ENCODE measurements at regions not wholly inside any gene's neighbourhood (a gene's known extent, or its start where the extent isn't known, plus 50 kb on each side); places are given as distances from the start of the nearest gene placed in this dataset.

DNA sequence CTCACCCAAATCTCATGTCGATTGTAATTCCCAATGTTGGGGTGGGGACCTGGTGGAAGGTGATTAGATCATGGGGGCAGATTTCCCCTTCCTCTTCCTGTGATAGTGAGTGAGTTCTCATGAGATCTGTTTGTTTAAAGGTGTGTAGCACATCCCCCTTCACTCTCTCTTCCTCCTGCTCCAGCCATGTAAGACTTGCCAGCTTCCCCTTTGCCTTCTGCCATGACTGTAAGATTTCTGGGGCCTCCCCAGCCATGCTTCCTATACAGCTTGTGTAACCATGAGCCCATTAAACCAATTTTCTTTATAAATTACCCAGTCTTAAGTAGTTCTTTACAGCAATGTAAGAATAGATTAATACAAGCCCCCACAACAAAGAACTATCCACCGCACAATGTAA, 109.9 kb upstream of the JAZF1 start:
- DNase-seq (no peak), ATAC-seq (no peak)
- intact Hi-C loops (cut with micrococcal nuclease), result loop anchor here (10.0 kb wide), 1 partner anchor 564 kb away; no protein-coding TSS in a partner anchor

- intact Hi-C loops (cut with micrococcal nuclease), result loop anchor here (10.0 kb wide), 1 partner anchor 563 kb away; no protein-coding TSS in a partner anchor
- ATAC-seq (no peak), DNase-seq (no peak)
These were observed 111.0 kb upstream of the JAZF1 start for GRCh38 chr7:28291559-28291958.

- DNase-seq (no peak), ATAC-seq (no peak)
- intact Hi-C loops (cut with micrococcal nuclease), result loop anchor here (10.0 kb wide), 1 partner anchor 562 kb away; no protein-coding TSS in a partner anchor
These were observed 112.4 kb upstream of the JAZF1 start for GRCh38 chr7:28292834-28293526.

DNA sequence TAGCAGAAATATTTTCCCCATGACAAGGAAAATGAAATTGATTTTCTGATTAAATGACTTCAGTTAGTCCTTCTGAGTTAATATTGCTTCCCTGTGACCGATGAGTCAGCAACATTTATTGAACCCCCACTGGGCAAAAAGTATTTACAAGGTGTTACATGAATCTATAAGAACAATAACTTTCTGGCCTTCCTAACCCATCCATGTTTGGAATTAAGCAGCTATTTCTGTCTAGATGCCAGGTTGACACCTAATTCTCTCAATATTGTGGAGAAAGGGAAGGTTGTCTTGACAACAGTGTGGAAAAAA, 112.9 kb upstream of the JAZF1 start:
- ATAC-seq (no peak), DNase-seq (no peak)
- intact Hi-C loops (cut with micrococcal nuclease), result loop anchor here (10.0 kb wide), 1 partner anchor 561 kb away; no protein-coding TSS in a partner anchor

- ATAC-seq (peak; percentile 44), DNase-seq (peak; percentile 38)
- intact Hi-C loops (cut with micrococcal nuclease), result loop anchor here (10.0 kb wide), 1 partner anchor 558 kb away; no protein-coding TSS in a partner anchor
These were observed 115.5 kb upstream of the CREB5 start for GRCh38 chr7:28296571-28297483.

DNA sequence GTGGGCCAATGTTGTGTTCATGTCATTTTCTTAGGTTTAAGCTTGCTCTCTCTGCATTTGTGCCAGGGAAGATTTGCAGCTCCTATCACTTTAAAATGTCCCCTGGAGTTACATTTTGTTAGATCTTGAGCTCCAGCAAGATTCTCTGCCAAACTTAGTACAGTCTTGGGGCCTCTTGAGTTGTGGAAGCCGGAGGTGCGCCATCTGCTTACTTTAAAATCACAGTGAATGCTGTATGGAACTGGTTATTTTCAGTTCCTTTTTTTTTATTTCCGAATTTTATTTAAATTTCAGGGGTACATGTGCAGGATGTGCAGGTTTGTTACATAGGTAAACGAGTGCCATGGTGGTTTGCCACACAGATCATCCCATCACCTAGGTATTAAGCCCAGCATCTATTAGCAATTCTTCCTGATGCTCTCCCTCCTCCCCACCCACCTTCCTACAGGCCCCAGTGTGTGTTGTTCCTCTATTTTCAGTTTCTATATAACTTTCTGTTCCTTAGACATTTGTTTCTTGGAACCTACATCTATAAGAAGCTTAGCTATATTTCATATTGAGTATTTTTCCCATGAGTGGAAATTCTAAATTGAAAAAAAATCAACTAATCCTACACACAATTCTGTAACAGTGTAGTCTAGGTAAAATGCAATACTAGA, 114.4 kb upstream of the CREB5 start:
- ATAC-seq (no peak), DNase-seq (no peak)
- intact Hi-C loops (cut with micrococcal nuclease), result loop anchor here (10.0 kb wide), 1 partner anchor 557 kb away; no protein-coding TSS in a partner anchor

- intact Hi-C loops (cut with micrococcal nuclease), result loop anchor here (10.0 kb wide), 1 partner anchor 556 kb away; no protein-coding TSS in a partner anchor
- ATAC-seq, result peak; percentile 84
These were observed 113.3 kb upstream of the CREB5 start for GRCh38 chr7:28298870-28299518.

DNA sequence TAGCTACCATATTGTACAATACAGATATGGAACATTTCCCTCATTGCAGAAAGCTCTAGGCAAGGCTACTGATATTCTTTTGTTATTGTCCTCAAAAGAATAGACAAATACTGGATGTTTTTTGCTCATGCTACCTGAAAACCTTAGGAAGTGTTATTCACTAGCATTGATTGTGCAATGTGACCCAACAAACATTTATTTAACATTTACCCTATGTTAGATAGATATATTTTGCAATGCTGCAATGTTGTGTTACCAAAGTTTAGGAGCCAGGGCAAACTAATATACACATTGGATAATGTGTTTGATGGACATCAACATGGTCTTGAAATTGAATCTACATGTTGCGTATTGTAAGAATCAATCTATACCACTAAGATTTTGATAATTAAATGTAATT, 112.8 kb upstream of the CREB5 start:
- DNase-seq (no peak), ATAC-seq (peak; percentile 10)
- intact Hi-C loops (cut with micrococcal nuclease), result loop anchor here (10.0 kb wide), 1 partner anchor 555 kb away; no protein-coding TSS in a partner anchor

More at GRCh38 chr7:28298870-28299518, 113.3 kb upstream of the CREB5 start:
- DNase-seq, result no peak

GRCh38 chr7:28300488-28300887, 111.8 kb upstream of the CREB5 start:
- no peak for ATAC-seq
- intact Hi-C loops (cut with micrococcal nuclease), result no loop called here

GRCh38 chr7:28301148-28301641, 111.1 kb upstream of the CREB5 start:
- DNase-seq (no peak), ATAC-seq (peak; percentile 46)
- intact Hi-C loops (cut with micrococcal nuclease), result no loop called here

More at GRCh38 chr7:28300488-28300887, 111.8 kb upstream of the CREB5 start:
- DNase-seq, result no peak

DNA sequence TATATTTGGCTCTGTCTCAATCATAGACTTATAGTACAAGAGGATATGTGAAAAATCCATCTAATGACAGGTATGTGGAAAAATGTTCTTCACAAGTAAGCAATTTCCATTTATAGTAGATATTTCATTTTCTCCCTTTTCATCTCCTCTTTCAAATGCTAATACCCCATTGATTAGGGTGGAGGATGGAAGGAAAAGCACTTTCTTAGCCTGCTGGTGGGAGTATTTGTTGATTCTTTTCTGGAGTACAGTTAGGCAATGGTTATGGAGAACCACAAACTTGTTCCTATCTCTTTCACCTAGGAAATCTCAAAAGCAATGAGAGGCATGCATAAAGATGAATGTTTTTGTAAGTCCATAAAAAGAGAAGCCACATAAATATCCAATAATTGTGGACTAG, 108.0 kb upstream of the CREB5 start:
- DNase-seq (no peak), ATAC-seq (no peak)
- intact Hi-C loops (cut with micrococcal nuclease), result no loop called here

GRCh38 chr7:28309704-28310459, 102.4 kb upstream of the CREB5 start:
- intact Hi-C loops (cut with micrococcal nuclease), result no loop called here
- DNase-seq (no peak), ATAC-seq (no peak)

- ATAC-seq, result no peak
- no peak for DNase-seq
- intact Hi-C loops (cut with micrococcal nuclease), result no loop called here
These were observed 101.9 kb upstream of the CREB5 start for GRCh38 chr7:28310460-28310848.

- ATAC-seq (no peak), DNase-seq (no peak)
- intact Hi-C loops (cut with micrococcal nuclease), result no loop called here
These were observed 100.6 kb upstream of the CREB5 start for GRCh38 chr7:28311670-28312069.

DNA sequence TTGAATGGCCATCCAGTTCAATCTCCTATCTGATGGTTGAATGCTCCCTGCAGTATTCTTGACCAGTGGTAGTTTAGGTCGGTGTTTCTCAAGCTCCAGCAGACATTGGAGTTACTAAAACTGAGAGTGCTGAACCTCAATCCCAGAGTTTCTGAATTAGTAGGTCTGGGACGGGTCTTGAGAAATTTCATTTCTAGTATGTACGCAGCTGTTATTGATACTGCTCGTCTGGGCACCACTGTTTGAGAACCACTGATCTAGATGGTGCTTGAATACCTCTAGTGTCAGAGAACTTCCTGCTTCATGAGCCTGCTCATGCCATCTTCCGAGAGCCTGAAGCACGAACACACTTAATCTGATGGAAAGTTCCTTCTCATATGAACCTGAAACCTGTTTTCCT, 99.4 kb upstream of the CREB5 start:
- DNase-seq (no peak), ATAC-seq (no peak)
- intact Hi-C loops (cut with micrococcal nuclease), result no loop called here

DNA sequence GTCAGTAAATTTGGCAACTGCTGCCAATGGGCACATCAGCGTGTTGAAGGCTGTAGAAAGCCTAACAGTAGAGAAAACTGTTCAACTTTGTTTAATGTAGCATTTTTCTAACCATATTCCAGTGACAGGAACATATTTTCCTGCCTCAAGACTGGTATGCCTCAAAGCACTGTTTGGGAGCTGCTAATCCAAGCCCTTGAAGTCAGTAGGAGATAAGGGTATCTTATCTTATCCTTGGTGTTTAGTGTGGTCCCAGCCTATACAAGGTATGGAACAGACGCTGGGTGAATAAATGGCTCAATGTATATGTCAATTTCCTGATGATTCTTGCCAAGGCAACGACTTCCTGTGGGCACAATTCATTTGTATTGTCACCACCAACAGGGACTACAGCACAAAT, 97.5 kb upstream of the CREB5 start:
- DNase-seq, result no peak
- intact Hi-C loops (cut with micrococcal nuclease), result no loop called here
- no peak for ATAC-seq

- ATAC-seq (peak; percentile 28), DNase-seq (no peak)
- intact Hi-C loops (cut with micrococcal nuclease), result no loop called here
These were observed 96.5 kb upstream of the CREB5 start for GRCh38 chr7:28315565-28316410.
